ENCODE measurements at regions not wholly inside any gene's neighbourhood (a gene's known extent, or its start where the extent isn't known, plus 50 kb on each side); places are given as distances from the start of the nearest gene placed in this dataset.
"Not testable (repeated sequence)": the region's sequence is repeated elsewhere in the genome, so short reads cannot be mapped to it uniquely, and the experiment has no call there.

DNA sequence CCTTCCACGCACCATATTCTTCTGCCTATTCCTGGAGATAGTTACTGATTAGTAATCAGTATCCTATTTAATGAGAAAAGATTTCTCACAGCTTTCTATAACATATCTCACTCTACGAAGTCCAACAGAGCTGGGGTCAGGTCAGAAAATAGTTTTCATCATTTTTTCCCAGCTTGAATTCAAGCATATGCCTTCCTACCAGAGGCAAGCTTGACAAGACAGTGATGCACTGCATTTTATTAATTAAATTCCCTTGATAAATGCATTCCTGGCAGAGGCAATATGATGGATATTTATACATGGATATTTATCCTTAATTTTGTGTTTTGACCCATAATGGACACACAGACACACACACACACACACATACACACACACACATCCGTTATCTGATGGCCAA is 961.4 kb downstream of the EPHA3 start:
- H3K27me3 Mint-ChIP-seq (ENCODE audit: low read depth in 3 of 3): peaks cover 0 to 1% (median 0%) of the 10 kb centered on the region in 3 donors
- DNase-seq: no peak
- H3K36me3 Mint-ChIP-seq: peaks cover 0 to 3% (median 0%) of the 10 kb centered on the region in 3 donors
- H3K4me1 Mint-ChIP-seq: no peaks in the 10 kb centered on the region
- H3K4me3 Mint-ChIP-seq: no peak overlapping the region
- H3K27ac Mint-ChIP-seq: no peak overlapping the region
- peaks cover 3 to 49% (median 26%) of the 10 kb centered on the region in 6 donors for H3K9me3 Mint-ChIP-seq

DNA sequence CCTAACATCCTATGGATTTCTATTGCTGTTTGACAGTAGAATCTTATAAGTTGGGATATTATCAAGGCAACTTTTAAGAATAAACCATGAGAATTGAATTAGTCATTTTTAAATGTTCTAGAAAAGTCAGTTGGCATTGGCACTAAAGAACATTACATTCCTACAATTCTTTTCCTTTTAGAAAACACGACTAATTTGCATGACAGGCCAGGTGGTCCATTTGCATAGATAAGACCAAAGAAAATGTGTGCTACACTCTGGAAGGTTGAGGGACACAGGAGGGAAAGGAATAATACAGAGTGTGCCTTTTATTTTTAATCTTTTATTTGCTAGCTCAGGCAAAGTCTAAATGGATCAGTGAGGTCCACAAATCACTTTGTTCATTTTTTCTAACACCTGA is 962.3 kb downstream of the EPHA3 start:
- Mint-ChIP-seq H3K4me1 (no peaks in the 10 kb centered on the region), H3K27ac (no peak overlapping the region), H3K27me3 (ENCODE audit: low read depth in 3 of 3) (peaks cover 0 to 1% (median 0%) of the 10 kb centered on the region in 3 donors), H3K36me3 (peaks cover 0 to 3% (median 0%) of the 10 kb centered on the region in 3 donors), H3K4me3 (no peak overlapping the region), H3K9me3 (peaks cover 0 to 45% (median 22%) of the 10 kb centered on the region in 6 donors)
- DNase-seq: no peak

DNA sequence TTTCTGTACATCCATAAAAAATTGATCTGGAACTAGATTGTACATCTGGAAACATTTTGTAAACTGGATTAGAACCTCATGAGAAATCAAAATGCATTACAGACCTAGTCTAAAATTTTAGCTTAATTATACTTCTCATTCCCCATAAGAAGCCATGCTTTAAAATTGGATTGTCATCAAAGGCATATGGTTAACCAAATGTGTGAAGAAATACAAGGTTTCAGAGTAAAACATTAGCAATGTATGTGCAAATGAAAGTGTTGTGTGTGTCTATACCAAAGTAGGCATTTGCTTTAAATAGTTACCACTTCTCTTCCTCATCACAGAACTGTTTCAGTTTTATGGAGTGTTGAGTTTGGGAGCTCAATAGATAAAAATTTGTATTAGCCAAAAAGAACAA is 968.7 kb downstream of the EPHA3 start:
- no peak overlapping the region for H3K4me3 Mint-ChIP-seq
- no peak for DNase-seq
- no peak overlapping the region for H3K27ac Mint-ChIP-seq
- peaks cover 0 to 3% (median 0%) of the 10 kb centered on the region in 3 donors for H3K36me3 Mint-ChIP-seq
- no peaks in the 10 kb centered on the region for H3K27me3 Mint-ChIP-seq (ENCODE audit: low read depth in 3 of 3)
- peaks cover 3 to 48% (median 29%) of the 10 kb centered on the region in 6 donors for H3K9me3 Mint-ChIP-seq
- H3K4me1 Mint-ChIP-seq: no peaks in the 10 kb centered on the region

DNA sequence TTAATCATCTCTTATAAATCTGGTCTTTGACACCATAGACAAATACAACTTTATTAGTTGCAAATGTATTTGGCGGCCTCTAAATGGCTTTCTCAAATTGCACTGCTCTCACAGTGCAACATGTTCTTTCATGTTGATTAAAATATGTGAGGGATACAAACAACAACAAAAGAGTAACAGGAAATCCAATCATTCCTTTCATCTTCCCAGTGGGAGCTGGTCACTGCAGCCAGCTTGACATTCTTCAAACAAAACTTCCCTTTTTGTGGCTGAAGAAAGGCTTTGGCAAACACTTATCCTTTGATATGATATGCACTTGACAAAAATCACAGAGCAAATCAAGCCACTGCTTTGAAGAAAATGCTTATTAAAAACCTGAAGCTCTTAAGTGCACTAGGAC is 973.6 kb downstream of the EPHA3 start:
- DNase-seq: no peak
- Mint-ChIP-seq H3K27me3 (ENCODE audit: low read depth in 3 of 3) (no peaks in the 10 kb centered on the region), H3K4me1 (no peaks in the 10 kb centered on the region), H3K36me3 (no peaks in the 10 kb centered on the region), H3K9me3 (peaks cover 3 to 29% (median 10%) of the 10 kb centered on the region in 6 donors), H3K27ac (no peak overlapping the region), H3K4me3 (no peak overlapping the region)

DNA sequence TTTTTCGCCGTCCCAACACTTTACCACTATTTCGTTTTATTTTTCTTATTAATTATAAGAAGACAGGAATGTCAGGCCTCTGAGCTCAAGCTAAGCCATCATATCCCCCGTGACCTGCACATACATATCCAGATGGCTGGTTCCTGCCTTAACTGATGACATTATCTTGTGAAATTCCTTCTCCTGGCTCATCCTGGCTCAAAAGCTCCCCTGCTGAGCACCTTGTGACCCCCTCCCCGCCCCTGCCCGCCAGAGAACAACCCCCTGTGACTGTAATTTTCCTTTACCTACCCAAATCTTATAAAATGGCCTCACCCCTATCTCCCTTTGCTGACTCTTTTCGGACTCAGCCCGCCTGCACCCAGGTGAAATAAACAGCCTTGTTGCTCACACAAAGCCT is 978.9 kb downstream of the EPHA3 start:
- H3K4me3 Mint-ChIP-seq; H3K4me1 Mint-ChIP-seq; DNase-seq; H3K27me3 Mint-ChIP-seq (ENCODE audit: low read depth in 3 of 3); H3K36me3 Mint-ChIP-seq; H3K27ac Mint-ChIP-seq: not testable (repeated sequence)
- H3K9me3 Mint-ChIP-seq: peaks cover 0 to 16% (median 4%) of the 10 kb centered on the region in 6 donors

DNA sequence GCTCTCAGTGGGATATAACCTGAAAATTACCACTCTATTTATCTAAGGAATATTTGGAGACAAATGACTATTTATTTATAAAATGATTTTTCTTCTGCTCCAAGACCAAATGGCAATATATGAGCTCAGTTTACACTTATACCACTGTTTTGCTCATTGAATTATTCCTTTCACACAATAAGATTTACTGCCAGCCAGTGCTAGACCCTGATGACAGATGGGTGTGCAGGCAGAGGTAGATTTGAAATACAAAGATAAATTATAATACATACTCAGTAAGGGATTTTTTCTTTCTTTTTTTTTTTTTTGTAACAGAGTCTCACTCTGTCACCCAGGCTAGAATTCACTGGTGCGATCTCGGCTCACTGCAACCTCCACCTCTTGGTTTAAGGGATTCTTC is 980.3 kb downstream of the EPHA3 start:
- Mint-ChIP-seq H3K4me1 (no peaks in the 10 kb centered on the region), H3K27me3 (ENCODE audit: low read depth in 3 of 3) (peaks cover 0 to 4% (median 0%) of the 10 kb centered on the region in 3 donors), H3K36me3 (no peaks in the 10 kb centered on the region), H3K4me3 (no peak overlapping the region), H3K27ac (no peak overlapping the region), H3K9me3 (peaks cover 0 to 19% (median 3%) of the 10 kb centered on the region in 6 donors)
- no peak for DNase-seq

DNA sequence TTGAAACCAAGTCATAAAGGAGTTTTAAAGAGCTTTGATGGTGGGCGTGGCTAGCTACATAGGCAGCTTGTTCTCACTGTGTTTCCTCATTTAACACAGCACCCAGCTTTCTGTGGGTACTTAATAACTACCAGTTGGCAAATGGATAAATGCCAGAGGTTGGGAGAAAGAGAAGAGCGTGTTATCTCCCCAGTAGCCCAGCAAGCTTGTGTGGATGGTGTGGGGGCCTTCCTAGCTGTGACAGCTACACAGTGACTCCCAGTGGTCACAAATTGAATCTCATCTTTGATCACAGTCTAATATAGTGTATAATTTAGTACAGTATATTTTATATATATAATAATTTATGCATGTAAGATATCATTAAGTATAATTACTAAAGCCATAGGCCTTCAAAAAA is 984.1 kb downstream of the EPHA3 start:
- Mint-ChIP-seq H3K36me3 (no peaks in the 10 kb centered on the region), H3K4me1 (no peaks in the 10 kb centered on the region), H3K9me3 (peaks cover 0 to 28% (median 7%) of the 10 kb centered on the region in 6 donors), H3K27ac (no peak overlapping the region), H3K27me3 (ENCODE audit: low read depth in 3 of 3) (peaks cover 0 to 6% (median 0%) of the 10 kb centered on the region in 3 donors), H3K4me3 (no peak overlapping the region)
- DNase-seq: no peak

DNA sequence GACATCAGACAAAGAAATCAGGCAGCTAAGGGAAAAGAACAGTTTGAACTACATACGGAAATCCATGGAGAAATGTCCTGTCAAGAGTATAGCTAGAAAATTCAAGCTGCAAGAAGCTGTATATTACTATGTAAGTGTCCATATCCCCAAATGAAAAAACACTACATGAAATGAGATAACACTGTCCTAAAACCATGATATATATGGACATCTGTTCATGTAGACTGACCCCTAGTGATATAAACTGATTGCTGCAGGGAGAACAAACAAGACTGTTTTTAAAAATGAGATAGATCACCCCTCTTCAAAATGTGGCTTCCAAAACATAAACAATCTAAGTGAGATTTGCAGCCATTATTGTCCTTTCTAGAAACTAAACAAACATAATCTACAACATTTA is 985.6 kb downstream of the EPHA3 start:
- no peak overlapping the region for H3K27ac Mint-ChIP-seq
- H3K4me1 Mint-ChIP-seq: no peaks in the 10 kb centered on the region
- H3K9me3 Mint-ChIP-seq: peaks cover 0 to 36% (median 12%) of the 10 kb centered on the region in 6 donors
- H3K36me3 Mint-ChIP-seq: no peaks in the 10 kb centered on the region
- DNase-seq: no peak
- no peak overlapping the region for H3K4me3 Mint-ChIP-seq
- peaks cover 0 to 6% (median 0%) of the 10 kb centered on the region in 3 donors for H3K27me3 Mint-ChIP-seq (ENCODE audit: low read depth in 3 of 3)

DNA sequence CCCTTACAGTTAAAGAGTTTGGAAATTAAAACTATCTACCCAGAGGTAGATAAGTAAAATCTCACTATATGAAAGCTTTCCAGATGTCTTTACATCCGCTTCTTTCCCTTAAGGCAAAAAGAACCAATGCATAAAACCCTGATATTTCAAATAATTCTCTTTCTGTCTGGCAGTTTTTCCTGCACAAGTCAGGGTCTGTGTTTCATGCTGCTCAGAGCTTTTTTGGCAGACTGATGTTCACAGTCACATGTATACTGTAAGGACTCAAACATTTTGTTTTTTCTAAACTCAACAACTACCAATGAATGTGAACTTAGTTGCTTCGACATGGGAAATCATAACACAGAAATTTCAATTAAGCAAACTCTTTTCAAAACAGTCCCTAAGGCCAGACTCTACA is 988.4 kb downstream of the EPHA3 start:
- H3K4me3 Mint-ChIP-seq: no peak overlapping the region
- H3K27ac Mint-ChIP-seq: no peak overlapping the region
- H3K4me1 Mint-ChIP-seq: no peaks in the 10 kb centered on the region

DNA sequence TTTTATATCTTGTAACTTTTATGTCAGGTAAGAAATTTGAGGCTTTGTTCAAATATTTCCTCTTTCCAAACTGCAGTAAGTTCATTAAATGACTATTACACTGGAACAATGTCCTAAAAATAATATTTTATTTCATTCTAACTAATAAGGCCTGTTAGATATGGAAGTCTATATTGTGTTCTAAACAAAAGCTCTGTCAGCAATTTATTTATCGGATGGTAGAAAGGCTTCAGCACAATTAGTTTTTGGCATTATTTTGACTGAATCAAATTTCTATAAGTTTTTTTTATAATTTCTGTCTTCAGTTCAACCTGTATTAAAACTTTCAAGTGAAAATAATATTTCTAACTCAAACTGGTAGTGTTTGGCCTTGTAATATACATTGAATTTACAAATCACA is 992.1 kb downstream of the EPHA3 start:
- Mint-ChIP-seq H3K27ac (no peak overlapping the region), H3K36me3 (no peaks in the 10 kb centered on the region), H3K4me3 (no peak overlapping the region), H3K9me3 (peaks cover 5 to 42% (median 23%) of the 10 kb centered on the region in 6 donors), H3K27me3 (ENCODE audit: low read depth in 3 of 3) (peaks cover 0 to 3% (median 0%) of the 10 kb centered on the region in 3 donors), H3K4me1 (no peaks in the 10 kb centered on the region)
- DNase-seq: no peak

More for the DNA sequence above, 988.4 kb downstream of the EPHA3 start:
- no peaks in the 10 kb centered on the region for H3K36me3 Mint-ChIP-seq
- no peak for DNase-seq
- H3K27me3 Mint-ChIP-seq (ENCODE audit: low read depth in 3 of 3): peaks cover 0 to 3% (median 0%) of the 10 kb centered on the region in 3 donors
- peaks cover 2 to 33% (median 17%) of the 10 kb centered on the region in 6 donors for H3K9me3 Mint-ChIP-seq

DNA sequence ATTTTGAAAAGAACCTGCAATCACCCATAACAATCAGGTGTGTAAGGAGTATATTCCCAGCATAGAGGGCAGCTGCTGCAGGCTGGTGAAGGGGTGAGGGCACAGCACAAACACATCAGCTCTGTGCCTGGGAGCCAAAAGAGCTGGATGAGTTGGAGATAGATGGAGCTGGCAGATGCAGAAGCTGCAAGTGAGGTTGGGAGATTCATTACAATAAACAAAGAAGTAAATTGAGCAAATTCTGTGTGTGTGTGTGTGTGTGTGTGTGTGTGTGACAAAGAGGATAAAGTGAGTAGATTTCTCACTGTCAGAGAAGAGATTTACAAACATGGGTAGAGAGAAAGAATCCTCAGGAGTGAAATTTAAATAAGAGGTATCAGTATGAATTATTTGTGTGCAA is 994.7 kb downstream of the EPHA3 start:
- no peak overlapping the region for H3K4me3 Mint-ChIP-seq
- H3K9me3 Mint-ChIP-seq: peaks cover 4 to 37% (median 18%) of the 10 kb centered on the region in 6 donors
- DNase-seq: no peak
- H3K36me3 Mint-ChIP-seq: no peaks in the 10 kb centered on the region
- H3K27ac Mint-ChIP-seq: no peak overlapping the region
- no peaks in the 10 kb centered on the region for H3K27me3 Mint-ChIP-seq (ENCODE audit: low read depth in 3 of 3)
- no peaks in the 10 kb centered on the region for H3K4me1 Mint-ChIP-seq

DNA sequence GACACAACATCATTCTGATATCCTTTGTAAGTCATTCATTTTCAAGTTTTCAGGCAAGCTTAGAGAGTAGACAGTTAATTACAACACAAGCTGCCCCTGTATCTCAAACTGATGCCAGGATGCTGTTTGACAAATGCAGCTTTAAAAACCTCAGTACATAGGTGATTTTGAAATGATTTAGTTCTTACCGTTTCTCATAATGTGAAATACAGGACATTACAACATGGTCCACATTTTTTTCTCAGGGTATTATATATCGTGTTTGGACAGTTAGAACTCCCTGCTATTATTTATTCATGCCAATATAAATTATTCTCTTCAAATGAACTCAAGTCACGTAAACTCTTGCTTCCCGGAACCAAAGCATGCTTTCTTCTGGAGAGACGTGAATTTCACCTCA is 1013.9 kb downstream of the EPHA3 start:
- no peaks in the 10 kb centered on the region for H3K36me3 Mint-ChIP-seq
- H3K9me3 Mint-ChIP-seq: peaks cover 5 to 40% (median 21%) of the 10 kb centered on the region in 6 donors
- H3K27ac Mint-ChIP-seq: no peak overlapping the region
- H3K4me1 Mint-ChIP-seq: no peaks in the 10 kb centered on the region
- no peaks in the 10 kb centered on the region for H3K27me3 Mint-ChIP-seq (ENCODE audit: low read depth in 3 of 3)
- no peak for DNase-seq
- H3K4me3 Mint-ChIP-seq: no peak overlapping the region

DNA sequence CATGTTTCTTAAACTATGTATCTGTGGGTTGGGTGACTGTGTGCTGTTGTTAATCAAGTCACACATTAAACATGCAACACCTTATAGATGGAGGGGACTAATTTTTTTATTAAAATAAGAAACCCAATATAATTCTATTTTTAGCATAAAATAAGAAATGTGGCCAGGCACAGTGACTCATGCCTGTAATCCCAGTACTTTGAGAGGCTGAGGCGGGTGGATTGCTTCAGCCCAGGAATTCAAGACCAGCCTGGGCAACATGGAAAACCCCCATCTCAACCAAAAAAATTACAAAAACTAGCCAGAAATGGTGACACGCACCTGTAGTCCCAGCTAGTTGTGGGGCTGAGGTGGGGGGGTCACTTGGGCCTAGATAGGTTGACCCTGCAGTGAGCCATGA is 1021.0 kb downstream of the EPHA3 start:
- peaks cover 13 to 43% (median 16%) of the 10 kb centered on the region in 6 donors for H3K9me3 Mint-ChIP-seq
- H3K4me1 Mint-ChIP-seq: no peaks in the 10 kb centered on the region
- no peak for DNase-seq
- no peaks in the 10 kb centered on the region for H3K36me3 Mint-ChIP-seq
- no peak overlapping the region for H3K27ac Mint-ChIP-seq
- no peak overlapping the region for H3K4me3 Mint-ChIP-seq
- H3K27me3 Mint-ChIP-seq (ENCODE audit: low read depth in 3 of 3): no peaks in the 10 kb centered on the region

DNA sequence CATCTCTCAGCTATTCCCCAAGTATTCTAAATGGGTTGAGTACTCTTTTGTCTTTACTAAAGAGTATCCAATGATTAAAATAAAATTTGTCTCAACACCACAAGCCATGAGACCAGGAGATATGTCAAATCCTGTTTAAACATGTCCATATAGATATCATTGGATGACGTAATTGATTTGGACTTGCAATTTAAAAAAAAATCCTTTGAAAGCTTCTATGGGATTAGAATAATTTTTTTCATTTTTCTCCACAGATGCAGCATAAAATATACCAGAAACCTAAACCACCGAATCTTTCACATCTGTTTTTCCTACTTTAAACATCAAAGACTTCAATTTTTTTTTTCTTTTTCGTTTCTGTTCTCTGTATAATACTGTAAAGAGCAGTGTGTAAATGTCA is 1022.3 kb downstream of the EPHA3 start:
- Mint-ChIP-seq H3K27me3 (ENCODE audit: low read depth in 3 of 3) (no peaks in the 10 kb centered on the region), H3K36me3 (no peaks in the 10 kb centered on the region), H3K27ac (no peak overlapping the region), H3K4me1 (no peaks in the 10 kb centered on the region), H3K9me3 (peaks cover 12 to 50% (median 20%) of the 10 kb centered on the region in 6 donors), H3K4me3 (no peak overlapping the region)
- no peak for DNase-seq

DNA sequence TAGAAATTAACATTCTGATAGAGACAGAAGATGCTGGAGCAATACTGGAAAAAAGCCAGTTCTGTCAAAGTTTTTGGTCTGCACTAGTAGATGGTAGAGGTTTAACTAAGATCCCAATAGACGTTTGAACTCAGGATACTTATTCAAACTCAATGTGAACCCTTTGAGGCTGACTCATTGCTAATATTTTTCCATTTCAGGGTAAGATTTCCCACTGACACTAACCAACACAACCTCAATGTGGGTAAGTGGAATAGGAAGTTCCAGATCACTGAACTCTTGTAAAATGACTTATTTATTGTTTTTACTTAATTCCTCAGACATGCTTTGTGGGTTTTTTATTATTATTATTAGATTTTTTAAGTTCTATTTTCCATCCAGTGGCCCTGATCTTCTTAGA is 1024.8 kb downstream of the EPHA3 start:
- DNase-seq: no peak
- Mint-ChIP-seq H3K27me3 (ENCODE audit: low read depth in 3 of 3) (no peaks in the 10 kb centered on the region), H3K4me3 (no peak overlapping the region), H3K9me3 (peaks cover 9 to 49% (median 21%) of the 10 kb centered on the region in 6 donors), H3K36me3 (peaks cover 0 to 1% (median 0%) of the 10 kb centered on the region in 3 donors), H3K4me1 (no peaks in the 10 kb centered on the region), H3K27ac (no peak overlapping the region)

All from immature natural killer cell (primary cell).